ENCODE measurements at regions not wholly inside any gene's neighbourhood (a gene's known extent, or its start where the extent isn't known, plus 50 kb on each side); places are given as distances from the start of the nearest gene placed in this dataset.

DNA sequence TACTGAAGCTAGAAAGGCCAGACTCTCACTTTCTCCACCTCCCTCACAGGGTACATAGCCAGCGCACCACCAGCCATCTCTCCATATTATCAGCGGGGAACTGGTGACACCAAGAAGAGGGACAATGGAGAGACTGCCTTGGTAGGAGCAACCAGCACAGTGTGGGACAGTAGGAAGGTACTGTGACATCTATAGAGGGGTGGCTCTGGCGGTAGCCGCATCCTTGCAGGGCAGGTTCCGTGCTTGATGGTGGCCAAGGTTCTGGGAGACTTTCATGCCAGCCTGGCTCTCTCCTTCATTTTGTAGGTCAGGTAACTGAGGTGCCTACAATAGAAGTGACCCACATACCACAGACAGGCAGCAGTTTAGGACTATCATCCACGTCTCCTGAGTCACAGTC is 65.5 kb upstream of the SMIM23 start:
- TF ChIP-seq POLR2A (IDR thresholded peaks at IDR 0.05), result no peak
- TF ChIP-seq, protein P1, sequence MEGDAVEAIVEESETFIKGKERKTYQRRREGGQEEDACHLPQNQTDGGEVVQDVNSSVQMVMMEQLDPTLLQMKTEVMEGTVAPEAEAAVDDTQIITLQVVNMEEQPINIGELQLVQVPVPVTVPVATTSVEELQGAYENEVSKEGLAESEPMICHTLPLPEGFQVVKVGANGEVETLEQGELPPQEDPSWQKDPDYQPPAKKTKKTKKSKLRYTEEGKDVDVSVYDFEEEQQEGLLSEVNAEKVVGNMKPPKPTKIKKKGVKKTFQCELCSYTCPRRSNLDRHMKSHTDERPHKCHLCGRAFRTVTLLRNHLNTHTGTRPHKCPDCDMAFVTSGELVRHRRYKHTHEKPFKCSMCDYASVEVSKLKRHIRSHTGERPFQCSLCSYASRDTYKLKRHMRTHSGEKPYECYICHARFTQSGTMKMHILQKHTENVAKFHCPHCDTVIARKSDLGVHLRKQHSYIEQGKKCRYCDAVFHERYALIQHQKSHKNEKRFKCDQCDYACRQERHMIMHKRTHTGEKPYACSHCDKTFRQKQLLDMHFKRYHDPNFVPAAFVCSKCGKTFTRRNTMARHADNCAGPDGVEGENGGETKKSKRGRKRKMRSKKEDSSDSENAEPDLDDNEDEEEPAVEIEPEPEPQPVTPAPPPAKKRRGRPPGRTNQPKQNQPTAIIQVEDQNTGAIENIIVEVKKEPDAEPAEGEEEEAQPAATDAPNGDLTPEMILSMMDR (IDR thresholded peaks at IDR 0.05), result no peak

Data from body of pancreas (tissue), 4 donors.